NB4 (cell line): ENCODE measurements at regions not wholly inside any gene's neighbourhood (a gene's known extent, or its start where the extent isn't known, plus 50 kb on each side); places are given as distances from the start of the nearest gene placed in this dataset.

ENCODE experiments used
- CTCF ChIP-seq: IDR thresholded peaks from one replicate; pipeline ENCODE4 v1.5.1; 2012; ENCODE audit warnings: low read depth, low read length
- POLR2A ChIP-seq: IDR thresholded peaks from 2 replicates; pipeline ENCODE4 v1.6.1; 2011; ENCODE audit warnings: mild to moderate bottlenecking; ENCODE audit not compliant: insufficient read length; ENCODE audit errors: extremely low read depth
- TF ChIP-seq, protein P1 (sequence below): IDR thresholded peaks from 2 replicates; pipeline ENCODE4 v1.6.1; 2011; ENCODE audit warnings: low read depth, low read length

GRCh38 chr5:121199216-121199999 lies 652.3 kb upstream of the FTMT start:
- TF ChIP-seq CTCF (no peak), POLR2A (no peak)
- TF ChIP-seq, protein P1, sequence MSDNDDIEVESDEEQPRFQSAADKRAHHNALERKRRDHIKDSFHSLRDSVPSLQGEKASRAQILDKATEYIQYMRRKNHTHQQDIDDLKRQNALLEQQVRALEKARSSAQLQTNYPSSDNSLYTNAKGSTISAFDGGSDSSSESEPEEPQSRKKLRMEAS, result no peak
